SK-N-SH (cell line): ENCODE measurements at regions not wholly inside any gene's neighbourhood (a gene's known extent, or its start where the extent isn't known, plus 50 kb on each side); places are given as distances from the start of the nearest gene placed in this dataset.
"Not testable (repeated sequence)": the region's sequence is repeated elsewhere in the genome, so short reads cannot be mapped to it uniquely, and the experiment has no call there.

Experiments
- CTCF ChIA-PET: fragments of 300-600, 350-600 bp; formaldehyde crosslinking; extraction: SDS; loops from one replicate; lab custom pipeline; 2021; lab: Yijun Ruan, JAX
- POLR2A ChIA-PET: fragments of 350-600 bp; sonication (Branson Sonifier 250); formaldehyde crosslinking; extraction: SDS; loops from one replicate; lab custom pipeline; 2020; ENCODE audit warnings: antibody characterized with exemption, inconsistent platforms; lab: Yijun Ruan, JAX
- DNase-seq: peaks from one replicate; pipeline ENCODE4 v3.0.0; 2012
- H2AFZ ChIP-seq: fragments of 200-600 bp; sonication (generic); 2 replicates; pipeline ENCODE4 v1.8.1; 2016; ENCODE audit warnings: antibody characterized with exemption, mild to moderate bottlenecking, low read depth
- H3F3A ChIP-seq: fragments of 200-600 bp; sonication (generic); replicated peaks from 2 replicates; pipeline ENCODE3; 2016; ENCODE audit warnings: antibody characterized with exemption, mild to moderate bottlenecking; ENCODE audit not compliant: insufficient read depth
- H3K27ac ChIP-seq, 2 experiments: fragments of 200-500 bp in 1 of 2; fragments of 200-600 bp in 1 of 2; sonication (Bioruptor generic) in 1 of 2; sonication (generic), shearing (Covaris generic) in 1 of 2; 2 replicates each; pipeline versions ENCODE4 v1.5.1 to v1.6.1; 2014 to 2016; ENCODE audit warnings: low read depth in 2 of 2, inconsistent platforms in 1 of 2, low read length in 1 of 2, mild to moderate bottlenecking in 1 of 2, mixed read lengths in 1 of 2
- H3K27me3 ChIP-seq: fragments of 200-600 bp; sonication (generic), shearing (Covaris generic); 2 replicates; pipeline ENCODE4 v1.6.1; 2016; ENCODE audit warnings: mixed run types; ENCODE audit not compliant: insufficient read depth
- H3K36me3 ChIP-seq, 2 experiments: fragments of 200-500 bp in 1 of 2; fragments of 200-600 bp in 1 of 2; sonication (Bioruptor generic) in 1 of 2; sonication (generic) in 1 of 2; replicated peaks in 1 of 2; 2 replicates each; pipeline versions ENCODE3 to v1.5.1; 2014 to 2016; ENCODE audit warnings: low read length in 1 of 2, mild to moderate bottlenecking in 1 of 2; ENCODE audit not compliant: insufficient read depth in 2 of 2, control insufficient read depth in 1 of 2
- H3K4me1 ChIP-seq, 2 experiments: fragments of 200-500 bp in 1 of 2; fragments of 200-600 bp in 1 of 2; sonication (Bioruptor generic) in 1 of 2; sonication (generic), shearing (Covaris generic) in 1 of 2; 2 replicates each; pipeline versions ENCODE4 v1.5.1 to v1.6.1; 2014 to 2016; ENCODE audit warnings: low read depth in 1 of 2, low read length in 1 of 2, mixed run types in 1 of 2; ENCODE audit not compliant: insufficient read depth in 2 of 2, control insufficient read depth in 1 of 2
- H3K4me2 ChIP-seq: fragments of 200-600 bp; sonication (generic), shearing (Covaris generic); 2 replicates; pipeline ENCODE4 v1.6.1; 2017; ENCODE audit warnings: mixed run types
- H3K4me3 ChIP-seq, 2 experiments: fragments of 200-500 bp in 1 of 2; fragments of 200-600 bp in 1 of 2; sonication (Bioruptor generic) in 1 of 2; sonication (generic), shearing (Covaris generic) in 1 of 2; 2 replicates each; pipeline versions ENCODE4 v1.5.1 to v1.8.1; 2014 to 2016; ENCODE audit warnings: low read depth in 2 of 2, inconsistent platforms in 1 of 2, low read length in 1 of 2, mild to moderate bottlenecking in 1 of 2, mixed read lengths in 1 of 2, moderate library complexity in 1 of 2
- H3K79me2 ChIP-seq: fragments of 200-600 bp; sonication (generic); 2 replicates; pipeline ENCODE4 v1.8.1; 2017; ENCODE audit warnings: mild to moderate bottlenecking; ENCODE audit not compliant: insufficient read depth
- H3K9ac ChIP-seq: fragments of 200-600 bp; sonication (generic); 2 replicates; pipeline ENCODE4 v1.6.1; 2017; ENCODE audit warnings: mixed run types
- H3K9me2 ChIP-seq: fragments of 200-600 bp; sonication (generic); 2 replicates; pipeline ENCODE4 v1.6.1; 2017; ENCODE audit warnings: mixed run types
- H3K9me3 ChIP-seq: fragments of 200-600 bp; sonication (generic); 2 replicates; pipeline ENCODE4 v1.6.1; 2017; ENCODE audit warnings: mixed run types, mild to moderate bottlenecking, moderate library complexity
- H4K20me1 ChIP-seq: fragments of 200-600 bp; sonication (generic); 2 replicates; pipeline ENCODE4 v1.6.1; 2017; ENCODE audit warnings: mild to moderate bottlenecking, mixed run types; ENCODE audit not compliant: insufficient read depth
- FOXM1 ChIP-seq: IDR thresholded peaks from 2 replicates; pipeline ENCODE4 v1.4.0; 2012; ENCODE audit warnings: low read depth, mild to moderate bottlenecking
- WGBS: methylation state at CpG from one replicate; pipeline ENCODE4 v1.1.6; 2017; ENCODE audit warnings: low lambda C conversion rate; 5-methylcytosine and 5-hydroxymethylcytosine counted together
- TF ChIP-seq, protein P1 (sequence below): IDR thresholded peaks from 2 replicates; pipeline ENCODE4; 2012

DNA sequence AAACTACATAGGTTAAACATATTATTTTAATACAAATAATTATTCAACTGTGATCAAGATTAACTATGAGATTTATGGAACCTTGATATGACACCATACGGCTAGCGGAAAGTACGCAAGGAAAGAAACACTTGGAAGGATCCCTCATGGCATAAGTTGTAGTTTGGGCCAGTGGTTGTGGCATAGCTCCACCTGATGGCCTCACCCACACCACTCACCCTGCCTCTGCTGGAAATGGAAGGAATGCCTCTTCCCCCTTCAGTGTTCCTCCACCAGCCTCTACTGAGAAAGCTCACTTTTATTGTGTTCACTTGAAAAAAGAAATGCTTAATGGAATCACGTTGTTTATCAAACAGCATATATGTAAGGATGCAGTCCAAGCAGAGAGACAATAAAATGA is 86.4 kb downstream of the BMP15 start (continued):
- TF ChIP-seq, protein P1, sequence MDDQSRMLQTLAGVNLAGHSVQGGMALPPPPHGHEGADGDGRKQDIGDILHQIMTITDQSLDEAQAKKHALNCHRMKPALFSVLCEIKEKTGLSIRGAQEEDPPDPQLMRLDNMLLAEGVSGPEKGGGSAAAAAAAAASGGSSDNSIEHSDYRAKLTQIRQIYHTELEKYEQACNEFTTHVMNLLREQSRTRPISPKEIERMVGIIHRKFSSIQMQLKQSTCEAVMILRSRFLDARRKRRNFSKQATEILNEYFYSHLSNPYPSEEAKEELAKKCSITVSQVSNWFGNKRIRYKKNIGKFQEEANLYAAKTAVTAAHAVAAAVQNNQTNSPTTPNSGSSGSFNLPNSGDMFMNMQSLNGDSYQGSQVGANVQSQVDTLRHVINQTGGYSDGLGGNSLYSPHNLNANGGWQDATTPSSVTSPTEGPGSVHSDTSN, result no peak
- TF ChIP-seq, all 33 proteins: peak for 0

DNA sequence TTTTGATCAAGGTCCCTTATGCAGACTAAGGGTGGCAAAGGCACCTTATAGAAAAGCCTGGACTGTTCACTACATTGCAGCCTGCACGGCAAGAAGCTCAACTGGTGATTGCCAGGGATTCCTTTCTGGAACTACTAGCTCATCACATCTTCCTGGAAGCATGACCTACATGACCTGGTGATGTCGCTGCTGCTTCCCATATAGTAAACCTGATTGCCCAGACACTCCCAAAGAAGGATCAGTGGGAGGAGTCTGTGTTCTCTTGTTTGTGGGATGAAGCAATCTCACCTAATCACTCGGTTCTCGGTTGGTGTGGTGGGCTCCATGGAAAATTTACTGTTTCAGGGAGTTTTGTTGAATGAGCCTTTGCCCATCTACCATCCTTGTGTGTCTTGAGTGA is 89.8 kb downstream of the BMP15 start:
- H3K4me1 ChIP-seq, DNase-seq, H2AFZ ChIP-seq, H3K4me3 ChIP-seq, CTCF ChIA-PET, H3K79me2 ChIP-seq, H3K4me2 ChIP-seq, H3K36me3 ChIP-seq, H3K9ac ChIP-seq, H3K9me2 ChIP-seq, H4K20me1 ChIP-seq, H3F3A ChIP-seq, H3K9me3 ChIP-seq, H3K27ac ChIP-seq, POLR2A ChIA-PET: not testable (repeated sequence)
- WGBS, result no CpG with 5 or more reads among the region's 4 CpGs
- peaks cover 12% of the 10 kb centered on the region; the same call in 1 of the 2 replicates for H3K27me3 ChIP-seq

DNA sequence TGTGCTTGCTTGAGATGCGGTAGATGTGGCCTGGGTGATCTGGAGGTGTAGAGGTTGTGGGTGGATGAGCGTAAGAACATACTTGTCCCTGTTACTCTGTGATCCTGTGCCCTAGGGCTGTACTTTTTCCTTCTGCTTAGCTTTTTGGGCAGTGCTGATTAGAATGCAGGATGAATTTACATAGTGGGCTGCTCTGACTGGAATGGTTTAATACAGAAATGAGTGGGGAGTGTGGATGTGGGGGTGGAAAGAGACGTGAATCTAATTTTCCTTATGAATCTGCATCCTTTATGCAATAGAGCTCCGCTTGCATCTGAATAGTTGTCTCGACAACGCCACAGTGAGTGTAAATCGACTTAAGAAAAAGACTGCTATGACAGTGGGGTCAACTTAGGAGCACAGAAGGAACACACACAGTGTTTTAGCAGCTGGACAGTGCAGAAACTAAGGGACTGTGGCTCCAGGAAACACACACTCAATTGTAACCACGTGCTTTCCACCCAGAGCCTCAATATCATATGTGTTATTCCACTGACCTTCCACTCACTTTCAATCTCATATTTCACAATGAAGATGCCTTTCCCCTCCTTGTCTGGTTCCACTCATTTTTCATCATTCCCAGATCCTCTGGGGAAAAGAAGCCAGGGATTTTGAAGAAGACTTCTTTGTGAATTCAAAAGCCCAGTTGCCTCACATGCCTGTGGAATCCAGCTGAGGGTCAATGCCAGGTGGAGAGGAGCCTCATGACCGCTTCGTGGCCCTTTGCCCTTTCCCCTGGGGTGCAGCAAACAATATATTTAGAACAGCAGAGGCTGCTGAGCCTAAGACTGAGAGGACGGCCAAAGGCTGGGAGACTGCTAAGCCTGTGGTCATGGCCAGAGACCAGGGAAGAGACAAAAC is 91.4 kb downstream of the BMP15 start:
- WGBS, result 6% methylated on average over 10 of the region's 11 CpGs
- H3K36me3 ChIP-seq, H3K79me2 ChIP-seq, H3K4me3 ChIP-seq, H3K9ac ChIP-seq, H3K4me2 ChIP-seq, H3F3A ChIP-seq, DNase-seq, H3K27ac ChIP-seq, H3K4me1 ChIP-seq, H4K20me1 ChIP-seq, CTCF ChIA-PET, POLR2A ChIA-PET, H3K9me2 ChIP-seq, H3K9me3 ChIP-seq, H2AFZ ChIP-seq: not testable (repeated sequence)
- peaks cover 12% of the 10 kb centered on the region; the same call in 1 of the 2 replicates for H3K27me3 ChIP-seq

DNA sequence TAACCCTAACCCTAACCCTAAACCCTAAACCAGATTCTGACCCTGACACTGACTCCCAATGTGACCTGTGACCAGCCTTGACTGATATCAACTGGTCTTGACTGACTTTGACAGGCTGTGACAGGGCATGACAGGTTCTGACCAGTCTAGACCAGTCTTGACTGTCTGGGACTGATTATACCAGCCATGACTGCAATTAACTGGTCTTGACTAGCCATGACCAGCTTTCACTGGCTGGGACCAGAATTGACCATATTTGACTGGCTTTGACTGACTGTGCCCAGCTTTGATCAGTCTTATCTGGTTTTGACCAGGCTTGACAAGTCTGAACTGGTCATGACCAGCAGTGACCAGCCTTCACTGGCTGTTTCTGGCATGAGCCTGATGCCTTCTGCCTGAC is 95.5 kb downstream of the BMP15 start:
- DNase-seq, result no peak
- H3K36me3 ChIP-seq, result no peaks in the 10 kb centered on the region
- CTCF ChIA-PET, result no interaction called here
- no peaks in the 10 kb centered on the region for H3K9me3 ChIP-seq
- POLR2A ChIA-PET, result no interaction called here
- H3F3A ChIP-seq, result no peaks in the 10 kb centered on the region
- no peaks in the 10 kb centered on the region for H3K4me1 ChIP-seq
- H3K27me3 ChIP-seq, result peaks cover 12% of the 10 kb centered on the region; the same call in 1 of the 2 replicates
- H3K9me2 ChIP-seq, result no peaks in the 10 kb centered on the region
- no peak overlapping the region for H2AFZ ChIP-seq
- no peak overlapping the region for H3K4me3 ChIP-seq
- no peaks in the 10 kb centered on the region for H3K79me2 ChIP-seq
- H3K9ac ChIP-seq, result no peak overlapping the region
- no peaks in the 10 kb centered on the region for H4K20me1 ChIP-seq
- no peak overlapping the region for H3K27ac ChIP-seq
- no peak for TF ChIP-seq FOXM1
- no peak overlapping the region for H3K4me2 ChIP-seq
